BJ (cell line): ENCODE measurements at regions not wholly inside any gene's neighbourhood (a gene's known extent, or its start where the extent isn't known, plus 50 kb on each side); places are given as distances from the start of the nearest gene placed in this dataset.

Experiments used
- CTCF ChIA-PET: fragments of 350-600 bp; formaldehyde crosslinking; extraction: SDS; loops from one replicate; lab custom pipeline; 2021; ENCODE audit warnings: antibody characterized with exemption, inconsistent platforms; lab: Yijun Ruan, JAX
- POLR2A ChIA-PET: fragments of 300-600 bp; sonication (Branson Sonifier 250); formaldehyde crosslinking; extraction: SDS; loops from one replicate; lab custom pipeline; 2021; ENCODE audit warnings: antibody characterized with exemption; lab: Charles Lee
- DNase-seq: peaks from one replicate; pipeline ENCODE4 v3.0.0-alpha.2; 2011; ENCODE audit warnings: low read depth
- H3K27me3 ChIP-seq: 2 replicates; pipeline ENCODE4 v1.6.0; 2011; ENCODE audit warnings: low read length; ENCODE audit not compliant: control insufficient read depth, insufficient read depth
- H3K36me3 ChIP-seq: 2 replicates; pipeline ENCODE4 v1.5.1; 2011; ENCODE audit warnings: low read length; ENCODE audit not compliant: control insufficient read depth, insufficient read depth
- H3K4me3 ChIP-seq: 2 replicates; pipeline ENCODE4 v1.5.1; 2011; ENCODE audit warnings: low read depth, mild to moderate bottlenecking, control low read depth, low read length
- CTCF ChIP-seq: IDR thresholded peaks from 2 replicates; pipeline ENCODE4 v1.5.1; 2011; ENCODE audit warnings: low read depth, mild to moderate bottlenecking, control low read depth, inconsistent platforms, low read length, moderate library complexity; ENCODE audit not compliant: insufficient read depth

- CTCF ChIA-PET = no interaction called here
These were observed 232.5 kb upstream of the JUN start for GRCh38 chr1:59016390-59016789.

GRCh38 chr1:59017501-59018231, 233.8 kb upstream of the JUN start:
- DNase-seq = no peak
- no peaks in the 10 kb centered on the region for H3K27me3 ChIP-seq
- ChIA-PET CTCF (no interaction called here), POLR2A (no interaction called here)
- no peak for TF ChIP-seq CTCF
- no peak overlapping the region for H3K4me3 ChIP-seq
- no peaks in the 10 kb centered on the region for H3K36me3 ChIP-seq

More at GRCh38 chr1:59016390-59016789, 232.5 kb upstream of the JUN start:
- TF ChIP-seq CTCF = no peak
- POLR2A ChIA-PET = no interaction called here
- Histone ChIP-seq H3K4me3 (no peak overlapping the region), H3K27me3 (no peaks in the 10 kb centered on the region), H3K36me3 (no peaks in the 10 kb centered on the region)
- DNase-seq = no peak

GRCh38 chr1:59018446-59018845, 234.6 kb upstream of the JUN start:
- ChIA-PET CTCF (no interaction called here), POLR2A (no interaction called here)
- no peak for TF ChIP-seq CTCF

GRCh38 chr1:59018860-59019259, 235.0 kb upstream of the JUN start:
- no peak for TF ChIP-seq CTCF
- no peak overlapping the region for H3K4me3 ChIP-seq
- no peaks in the 10 kb centered on the region for H3K27me3 ChIP-seq
- ChIA-PET POLR2A (no interaction called here), CTCF (no interaction called here)
- H3K36me3 ChIP-seq = no peaks in the 10 kb centered on the region
- no peak for DNase-seq

More at GRCh38 chr1:59018446-59018845, 234.6 kb upstream of the JUN start:
- no peak for DNase-seq
- H3K36me3 ChIP-seq = no peaks in the 10 kb centered on the region
- H3K27me3 ChIP-seq = no peaks in the 10 kb centered on the region
- H3K4me3 ChIP-seq = no peak overlapping the region

- peak; percentile 36 for DNase-seq
- Histone ChIP-seq H3K27me3 (no peaks in the 10 kb centered on the region), H3K4me3 (no peak overlapping the region), H3K36me3 (no peaks in the 10 kb centered on the region)
- TF ChIP-seq CTCF = no peak
- POLR2A ChIA-PET = no interaction called here
- CTCF ChIA-PET = interaction anchor here (1.4 kb wide), 1 partner anchor 172 kb away, joined by 4 read pairs; no protein-coding TSS in a partner anchor
These were observed 236.5 kb upstream of the JUN start for GRCh38 chr1:59020151-59020997.
